C4-2B (cell line): ENCODE measurements at regions not wholly inside any gene's neighbourhood (a gene's known extent, or its start where the extent isn't known, plus 50 kb on each side); places are given as distances from the start of the nearest gene placed in this dataset.

ENCODE experiments used
- ZFX ChIP-seq: fragments of 450-650 bp; IDR thresholded peaks from 2 replicates; pipeline ENCODE4 v1.6.1; 2017
- TF ChIP-seq, protein P1 (sequence below): fragments of 450-650 bp; conservative IDR thresholded peaks from 2 replicates; pipeline ENCODE4 v1.5.1; 2017; ENCODE audit warnings: mild to moderate bottlenecking

DNA sequence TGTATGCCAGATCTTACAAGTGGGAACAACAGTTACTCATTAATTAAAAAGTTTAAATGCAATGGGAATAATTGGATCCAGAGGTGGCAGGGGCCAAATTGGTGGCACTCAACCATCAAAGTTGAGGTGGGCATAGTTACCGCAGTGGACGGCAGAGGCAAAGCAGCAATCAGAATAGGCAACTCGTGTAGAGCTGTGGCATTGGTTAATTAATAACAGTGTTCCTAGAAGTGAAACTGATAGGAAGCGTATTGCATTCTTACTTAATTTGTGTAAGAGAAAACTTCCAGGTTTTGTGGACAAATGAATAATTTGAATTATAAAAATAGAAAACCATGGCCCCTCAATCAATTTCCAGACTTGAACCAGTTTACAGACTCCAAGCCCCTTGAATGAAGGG lies 1068.2 kb upstream of the ACVR2A start:
- TF ChIP-seq, protein P1, sequence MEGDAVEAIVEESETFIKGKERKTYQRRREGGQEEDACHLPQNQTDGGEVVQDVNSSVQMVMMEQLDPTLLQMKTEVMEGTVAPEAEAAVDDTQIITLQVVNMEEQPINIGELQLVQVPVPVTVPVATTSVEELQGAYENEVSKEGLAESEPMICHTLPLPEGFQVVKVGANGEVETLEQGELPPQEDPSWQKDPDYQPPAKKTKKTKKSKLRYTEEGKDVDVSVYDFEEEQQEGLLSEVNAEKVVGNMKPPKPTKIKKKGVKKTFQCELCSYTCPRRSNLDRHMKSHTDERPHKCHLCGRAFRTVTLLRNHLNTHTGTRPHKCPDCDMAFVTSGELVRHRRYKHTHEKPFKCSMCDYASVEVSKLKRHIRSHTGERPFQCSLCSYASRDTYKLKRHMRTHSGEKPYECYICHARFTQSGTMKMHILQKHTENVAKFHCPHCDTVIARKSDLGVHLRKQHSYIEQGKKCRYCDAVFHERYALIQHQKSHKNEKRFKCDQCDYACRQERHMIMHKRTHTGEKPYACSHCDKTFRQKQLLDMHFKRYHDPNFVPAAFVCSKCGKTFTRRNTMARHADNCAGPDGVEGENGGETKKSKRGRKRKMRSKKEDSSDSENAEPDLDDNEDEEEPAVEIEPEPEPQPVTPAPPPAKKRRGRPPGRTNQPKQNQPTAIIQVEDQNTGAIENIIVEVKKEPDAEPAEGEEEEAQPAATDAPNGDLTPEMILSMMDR = no peak
- no peak for TF ChIP-seq ZFX
